ENCODE measurements at regions not wholly inside any gene's neighbourhood (a gene's known extent, or its start where the extent isn't known, plus 50 kb on each side); places are given as distances from the start of the nearest gene placed in this dataset.
"Not testable (repeated sequence)": the region's sequence is repeated elsewhere in the genome, so short reads cannot be mapped to it uniquely, and the experiment has no call there.

GRCh38 chr5:172525996-172526360, 71.7 kb upstream of the SH3PXD2B start:
- Histone ChIP-seq H3K27ac (ENCODE audit: low read depth, low read length, severe bottlenecking) (no peak overlapping the region), H3K4me1 (ENCODE audit: control insufficient read depth, insufficient read depth, low read length, poor library complexity, severe bottlenecking) (no peaks in the 10 kb centered on the region), H3K36me3 (ENCODE audit: control insufficient read depth, insufficient read depth, low read length) (no peaks in the 10 kb centered on the region), H3K9me3 (ENCODE audit: control insufficient read depth, low read length) (peaks cover 1% of the 10 kb centered on the region), H3K4me3 (ENCODE audit: extremely low read depth, insufficient read depth, low read length, poor library complexity, severe bottlenecking) (no peak overlapping the region)
- 70 to 100% methylated on average over 1 to 5 of the region's 5 CpGs for WGBS, 2 experiments (ENCODE audit: insufficient coverage in 2 of 2)

- no CpG with 5 or more reads among the region's 5 CpGs for WGBS, 2 experiments (ENCODE audit: insufficient coverage in 2 of 2)
- H3K27ac ChIP-seq (ENCODE audit: low read depth, low read length, severe bottlenecking): no peak overlapping the region
- peaks cover 4% of the 10 kb centered on the region for H3K9me3 ChIP-seq (ENCODE audit: control insufficient read depth, low read length)
- no peak overlapping the region for H3K4me3 ChIP-seq (ENCODE audit: extremely low read depth, insufficient read depth, low read length, poor library complexity, severe bottlenecking)
- no peaks in the 10 kb centered on the region for H3K4me1 ChIP-seq (ENCODE audit: control insufficient read depth, insufficient read depth, low read length, poor library complexity, severe bottlenecking)
- no peaks in the 10 kb centered on the region for H3K36me3 ChIP-seq (ENCODE audit: control insufficient read depth, insufficient read depth, low read length)
Observed at GRCh38 chr5:172525307-172525995, 71.1 kb upstream of the SH3PXD2B start.

- WGBS, 2 experiments (ENCODE audit: insufficient coverage in 2 of 2): 91 to 95% methylated on average over 5 of the region's 6 CpGs
- H3K9me3 ChIP-seq (ENCODE audit: control insufficient read depth, low read length): peaks cover 4% of the 10 kb centered on the region
Observed at GRCh38 chr5:172524573-172525021, 70.3 kb upstream of the SH3PXD2B start.

GRCh38 chr5:172523146-172523745, 68.9 kb upstream of the SH3PXD2B start:
- WGBS, 2 experiments (ENCODE audit: insufficient coverage in 2 of 2): 91 to 97% methylated on average over 6 of the region's 6 CpGs
- H3K36me3 ChIP-seq (ENCODE audit: control insufficient read depth, insufficient read depth, low read length): no peaks in the 10 kb centered on the region
- H3K4me3 ChIP-seq (ENCODE audit: extremely low read depth, insufficient read depth, low read length, poor library complexity, severe bottlenecking): no peak overlapping the region
- H3K4me1 ChIP-seq (ENCODE audit: control insufficient read depth, insufficient read depth, low read length, poor library complexity, severe bottlenecking): no peaks in the 10 kb centered on the region
- no peak overlapping the region for H3K27ac ChIP-seq (ENCODE audit: low read depth, low read length, severe bottlenecking)
- H3K9me3 ChIP-seq (ENCODE audit: control insufficient read depth, low read length): peaks cover 4% of the 10 kb centered on the region

More at GRCh38 chr5:172524573-172525021, 70.3 kb upstream of the SH3PXD2B start:
- H3K4me3 ChIP-seq (ENCODE audit: extremely low read depth, insufficient read depth, low read length, poor library complexity, severe bottlenecking): no peak overlapping the region
- H3K27ac ChIP-seq (ENCODE audit: low read depth, low read length, severe bottlenecking): no peak overlapping the region
- H3K4me1 ChIP-seq (ENCODE audit: control insufficient read depth, insufficient read depth, low read length, poor library complexity, severe bottlenecking): no peaks in the 10 kb centered on the region
- H3K36me3 ChIP-seq (ENCODE audit: control insufficient read depth, insufficient read depth, low read length): no peaks in the 10 kb centered on the region

- H3K36me3 ChIP-seq (ENCODE audit: control insufficient read depth, insufficient read depth, low read length): no peaks in the 10 kb centered on the region
- whole genome bisulfite sequencing, 2 experiments (ENCODE audit: insufficient coverage in 2 of 2): no CpG with 5 or more reads among the region's 3 CpGs
- H3K4me3 ChIP-seq (ENCODE audit: extremely low read depth, insufficient read depth, low read length, poor library complexity, severe bottlenecking): no peak overlapping the region
- no peak overlapping the region for H3K27ac ChIP-seq (ENCODE audit: low read depth, low read length, severe bottlenecking)
- H3K4me1 ChIP-seq (ENCODE audit: control insufficient read depth, insufficient read depth, low read length, poor library complexity, severe bottlenecking): no peaks in the 10 kb centered on the region
- peaks cover 4% of the 10 kb centered on the region for H3K9me3 ChIP-seq (ENCODE audit: control insufficient read depth, low read length)
Observed at GRCh38 chr5:172521338-172521932, 67.1 kb upstream of the SH3PXD2B start.

GRCh38 chr5:172511952-172512351, 57.6 kb upstream of the SH3PXD2B start:
- H3K9me3 ChIP-seq (ENCODE audit: control insufficient read depth, low read length): peaks cover 18% of the 10 kb centered on the region
- no peak overlapping the region for H3K4me3 ChIP-seq (ENCODE audit: extremely low read depth, insufficient read depth, low read length, poor library complexity, severe bottlenecking)
- no peak overlapping the region for H3K27ac ChIP-seq (ENCODE audit: low read depth, low read length, severe bottlenecking)
- H3K36me3 ChIP-seq (ENCODE audit: control insufficient read depth, insufficient read depth, low read length): no peaks in the 10 kb centered on the region
- no peaks in the 10 kb centered on the region for H3K4me1 ChIP-seq (ENCODE audit: control insufficient read depth, insufficient read depth, low read length, poor library complexity, severe bottlenecking)

GRCh38 chr5:172509405-172509781, 55.1 kb upstream of the SH3PXD2B start:
- H3K4me3 ChIP-seq (ENCODE audit: extremely low read depth, insufficient read depth, low read length, poor library complexity, severe bottlenecking): no peak overlapping the region
- WGBS, 2 experiments (ENCODE audit: insufficient coverage in 2 of 2): 62 to 78% methylated on average over 8 of the region's 8 CpGs
- peaks cover 18% of the 10 kb centered on the region for H3K9me3 ChIP-seq (ENCODE audit: control insufficient read depth, low read length)
- no peaks in the 10 kb centered on the region for H3K4me1 ChIP-seq (ENCODE audit: control insufficient read depth, insufficient read depth, low read length, poor library complexity, severe bottlenecking)
- no peaks in the 10 kb centered on the region for H3K36me3 ChIP-seq (ENCODE audit: control insufficient read depth, insufficient read depth, low read length)
- no peak overlapping the region for H3K27ac ChIP-seq (ENCODE audit: low read depth, low read length, severe bottlenecking)

GRCh38 chr5:172508471-172509404, 54.4 kb upstream of the SH3PXD2B start:
- Histone ChIP-seq H3K4me3 (ENCODE audit: extremely low read depth, insufficient read depth, low read length, poor library complexity, severe bottlenecking) (no peak overlapping the region), H3K27ac (ENCODE audit: low read depth, low read length, severe bottlenecking) (no peak overlapping the region), H3K36me3 (ENCODE audit: control insufficient read depth, insufficient read depth, low read length) (no peaks in the 10 kb centered on the region), H3K4me1 (ENCODE audit: control insufficient read depth, insufficient read depth, low read length, poor library complexity, severe bottlenecking) (no peaks in the 10 kb centered on the region), H3K9me3 (ENCODE audit: control insufficient read depth, low read length) (peaks cover 18% of the 10 kb centered on the region)
- 75 to 87% methylated on average over 7 to 11 of the region's 12 CpGs for WGBS, 2 experiments (ENCODE audit: insufficient coverage in 2 of 2)

- H3K4me3 ChIP-seq (ENCODE audit: extremely low read depth, insufficient read depth, low read length, poor library complexity, severe bottlenecking); H3K36me3 ChIP-seq (ENCODE audit: control insufficient read depth, insufficient read depth, low read length); H3K27ac ChIP-seq (ENCODE audit: low read depth, low read length, severe bottlenecking); H3K4me1 ChIP-seq (ENCODE audit: control insufficient read depth, insufficient read depth, low read length, poor library complexity, severe bottlenecking); H3K9me3 ChIP-seq (ENCODE audit: control insufficient read depth, low read length): not testable (repeated sequence)
- 84 to 90% methylated on average over 3 of the region's 8 CpGs for WGBS, 2 experiments (ENCODE audit: insufficient coverage in 2 of 2)
Observed at GRCh38 chr5:172507485-172507884, 53.2 kb upstream of the SH3PXD2B start.

GRCh38 chr5:172506921-172507320, 52.6 kb upstream of the SH3PXD2B start:
- no peaks in the 10 kb centered on the region for H3K36me3 ChIP-seq (ENCODE audit: control insufficient read depth, insufficient read depth, low read length)
- H3K4me3 ChIP-seq (ENCODE audit: extremely low read depth, insufficient read depth, low read length, poor library complexity, severe bottlenecking): no peak overlapping the region
- H3K4me1 ChIP-seq (ENCODE audit: control insufficient read depth, insufficient read depth, low read length, poor library complexity, severe bottlenecking): no peaks in the 10 kb centered on the region
- H3K9me3 ChIP-seq (ENCODE audit: control insufficient read depth, low read length): peaks cover 5% of the 10 kb centered on the region
- no peak overlapping the region for H3K27ac ChIP-seq (ENCODE audit: low read depth, low read length, severe bottlenecking)
- 100% methylated on average over 1 of the region's 2 CpGs; no CpG with 5 or more reads in 1 of the 2 experiments for WGBS, 2 experiments (ENCODE audit: insufficient coverage in 2 of 2)

Data from mesodermal cell (in vitro differentiated cells).